Spleen (tissue), 11 donors: ENCODE measurements at regions not wholly inside any gene's neighbourhood (a gene's known extent, or its start where the extent isn't known, plus 50 kb on each side); places are given as distances from the start of the nearest gene placed in this dataset.

ENCODE experiments used
- DNase-seq: peaks from one replicate; pipeline ENCODE4 v3.0.0-alpha.2; 2020
- H3K27ac ChIP-seq, 8 donors: fragments of 200-600 bp; sonication (generic) in 7 of 8; 1 replicate in 4 of 8; 2 replicates in 4 of 8; pipeline versions ENCODE4 v1.5.0 to v1.8.0; 2016 to 2021; ENCODE audit warnings: inconsistent platforms in 4 of 8, mild to moderate bottlenecking in 4 of 8, moderate library complexity in 1 of 8
- H3K27me3 ChIP-seq, 7 donors: fragments of 200-600 bp; sonication (generic) in 6 of 7; replicated peaks in 1 of 7; 1 replicate in 4 of 7; 2 replicates in 3 of 7; pipeline versions ENCODE4 v1.5.0 to v1.8.0; 2016 to 2021; ENCODE audit warnings: inconsistent platforms in 3 of 7, mild to moderate bottlenecking in 1 of 7
- H3K36me3 ChIP-seq, 6 donors: fragments of 200-600 bp; sonication (generic) in 5 of 6; 1 replicate in 4 of 6; 2 replicates in 2 of 6; pipeline versions ENCODE4 v1.5.0 to v1.8.0; 2016 to 2021; ENCODE audit warnings: inconsistent platforms in 2 of 6
- H3K4me1 ChIP-seq, 6 donors: fragments of 200-600 bp; sonication (generic) in 5 of 6; 1 replicate in 3 of 6; 2 replicates in 3 of 6; pipeline versions ENCODE4 v1.5.0 to v1.8.0; 2016 to 2021; ENCODE audit warnings: inconsistent platforms in 3 of 6
- H3K4me3 ChIP-seq, 8 donors: fragments of 200-600 bp; sonication (generic) in 7 of 8; 1 replicate in 4 of 8; 2 replicates in 4 of 8; pipeline versions ENCODE4 v1.5.0 to v1.8.0; 2016 to 2021; ENCODE audit warnings: inconsistent platforms in 4 of 8, mild to moderate bottlenecking in 4 of 8, moderate library complexity in 2 of 8
- H3K9me3 ChIP-seq, 8 donors: fragments of 200-600 bp; sonication (generic) in 7 of 8; 1 replicate in 4 of 8; 2 replicates in 4 of 8; pipeline versions ENCODE4 v1.5.0 to v1.8.0; 2016 to 2021; ENCODE audit warnings: inconsistent platforms in 4 of 8
- POLR2A ChIP-seq, 3 donors: fragments of 450-650 bp; IDR thresholded peaks; one replicate each; pipeline ENCODE4 v1.5.1; 2017; ENCODE audit warnings: antibody characterized with exemption in 3 of 3, mild to moderate bottlenecking in 1 of 3
- POLR2AphosphoS5 ChIP-seq, 3 donors: sonication (generic); formaldehyde crosslinking; IDR thresholded peaks; one replicate each; pipeline ENCODE4 v1.5.1; 2017; ENCODE audit warnings: antibody characterized with exemption in 3 of 3
- WGBS, 5 donors: extraction: QIAGEN DNeasy Blood & Tissue Kit in 3 of 5; methylation state at CpG; one replicate each; pipeline versions ENCODE4 v1.1.5 to v1.1.7; 2013 to 2018; 5-methylcytosine and 5-hydroxymethylcytosine counted together
- intact Hi-C: fragments of 100-400 bp; cut with DNase I; formaldehyde crosslinking; loops from one replicate; pipeline ENCODE4 v1.15.0; 2023; ENCODE audit warnings: low total_unique reads
- TF ChIP-seq, protein P1 (sequence below), 11 experiments: fragments of 200-600 bp in 7 of 11; fragments of 450-650 bp in 4 of 11; sonication (generic) in 4 of 11; IDR thresholded peaks in 8 of 11; conservative IDR thresholded peaks in 3 of 11; 1 replicate in 7 of 11; 2 replicates in 4 of 11; pipeline versions ENCODE4 v1.4.0 to v1.8.0; 2016 to 2021; ENCODE audit warnings: antibody characterized with exemption in 11 of 11, inconsistent platforms in 4 of 11, mild to moderate bottlenecking in 1 of 11
- donor health status: healthy with polysubstance abuse.
- donor health status: DM: no; HTN: no; CAD: no; lungs with moderate emphysema.
- donor health status: DM: no; HTN: no; CAD: no.
- donor health status: Bipolar disorder and iron deficiency.
- donor health status: healthy.
- donor health status: DM: no; HTN: no; CAD: no.
- donor health status: DM: yes; HTN: yes; CAD: no.

DNA sequence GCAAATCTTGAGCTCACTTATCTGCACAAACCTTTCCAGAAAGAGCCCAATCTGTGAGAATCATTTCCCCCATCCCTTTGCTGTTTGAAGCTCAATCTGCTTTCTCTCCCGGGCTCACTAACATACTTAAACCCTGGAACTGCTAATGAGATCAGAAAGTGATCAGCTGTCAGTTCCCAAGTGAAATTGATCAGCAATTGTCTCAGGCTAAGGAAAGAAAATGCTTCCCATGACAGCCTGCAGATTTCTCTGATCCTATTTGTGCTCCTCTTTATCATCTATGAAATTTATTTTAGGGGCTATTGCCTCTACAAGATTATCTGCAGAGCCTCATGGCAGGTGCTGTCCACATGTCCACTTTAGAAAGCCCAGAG, 239.0 kb upstream of the CXCR4 start:
- Histone ChIP-seq H3K36me3 (no peaks in the 10 kb centered on the region), H3K27ac (no peak overlapping the region), H3K4me1 (no peaks in the 10 kb centered on the region), H3K4me3 (no peak overlapping the region), H3K9me3 (no peaks in the 10 kb centered on the region), H3K27me3 (no peaks in the 10 kb centered on the region)
- no peak for DNase-seq
- intact Hi-C loops = no loop called here
- 64 to 92% (median 85%) methylated on average over 1 of the region's 1 CpG for WGBS, 5 donors
- TF ChIP-seq, protein P1, sequence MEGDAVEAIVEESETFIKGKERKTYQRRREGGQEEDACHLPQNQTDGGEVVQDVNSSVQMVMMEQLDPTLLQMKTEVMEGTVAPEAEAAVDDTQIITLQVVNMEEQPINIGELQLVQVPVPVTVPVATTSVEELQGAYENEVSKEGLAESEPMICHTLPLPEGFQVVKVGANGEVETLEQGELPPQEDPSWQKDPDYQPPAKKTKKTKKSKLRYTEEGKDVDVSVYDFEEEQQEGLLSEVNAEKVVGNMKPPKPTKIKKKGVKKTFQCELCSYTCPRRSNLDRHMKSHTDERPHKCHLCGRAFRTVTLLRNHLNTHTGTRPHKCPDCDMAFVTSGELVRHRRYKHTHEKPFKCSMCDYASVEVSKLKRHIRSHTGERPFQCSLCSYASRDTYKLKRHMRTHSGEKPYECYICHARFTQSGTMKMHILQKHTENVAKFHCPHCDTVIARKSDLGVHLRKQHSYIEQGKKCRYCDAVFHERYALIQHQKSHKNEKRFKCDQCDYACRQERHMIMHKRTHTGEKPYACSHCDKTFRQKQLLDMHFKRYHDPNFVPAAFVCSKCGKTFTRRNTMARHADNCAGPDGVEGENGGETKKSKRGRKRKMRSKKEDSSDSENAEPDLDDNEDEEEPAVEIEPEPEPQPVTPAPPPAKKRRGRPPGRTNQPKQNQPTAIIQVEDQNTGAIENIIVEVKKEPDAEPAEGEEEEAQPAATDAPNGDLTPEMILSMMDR (IDR thresholded peaks at IDR 0.05 in 8 of 11, conservative IDR thresholded peaks at IDR 0.05 in 3 of 11) = no peak
- TF ChIP-seq POLR2AphosphoS5 (IDR thresholded peaks at IDR 0.05) (no peak), POLR2A (IDR thresholded peaks at IDR 0.05) (no peak)

DNA sequence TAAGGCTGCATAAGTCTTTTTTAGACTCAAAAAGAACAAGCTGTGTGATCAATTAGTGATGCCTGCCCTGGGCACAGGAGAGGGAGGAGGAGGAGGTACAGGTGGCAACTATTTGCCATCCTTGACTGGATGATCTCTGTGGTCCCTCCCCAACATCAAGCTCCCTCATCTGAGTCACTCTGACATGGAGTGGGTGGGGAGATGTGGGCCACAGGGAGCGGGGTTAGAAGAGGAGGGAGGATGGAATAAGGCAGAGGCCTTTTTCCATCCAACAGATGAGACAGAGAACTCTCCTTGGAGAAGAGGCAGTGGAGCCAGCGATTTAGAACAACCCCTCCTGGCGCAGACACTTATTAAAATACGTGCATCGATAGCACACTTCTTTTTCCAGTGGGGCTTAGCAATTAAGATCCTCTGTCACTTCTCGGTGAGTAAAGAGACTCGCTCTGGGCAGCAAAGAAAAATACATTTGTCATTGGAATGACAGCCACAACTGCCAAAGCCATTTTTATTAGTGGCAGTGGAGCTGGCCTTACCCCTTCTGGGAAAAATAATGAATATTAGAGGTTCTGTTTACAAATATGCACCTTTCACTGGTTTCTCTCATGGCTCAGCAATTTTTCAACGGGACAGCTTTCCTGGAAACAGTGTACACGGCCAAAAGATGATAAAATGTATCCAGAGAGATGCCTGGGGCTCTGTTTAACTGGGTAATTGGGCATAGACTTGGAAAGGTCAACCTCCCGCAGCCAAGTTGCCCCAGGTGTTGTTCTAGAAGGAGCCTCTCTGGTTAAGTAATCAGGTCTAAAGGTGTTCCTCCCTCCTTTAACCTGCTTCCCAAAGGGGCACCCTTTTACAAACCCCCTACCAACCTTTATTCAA, 238.4 kb upstream of the CXCR4 start:
- no peak overlapping the region for H3K27ac ChIP-seq
- no peak overlapping the region for H3K4me3 ChIP-seq
- no peaks in the 10 kb centered on the region for H3K36me3 ChIP-seq
- H3K9me3 ChIP-seq = no peaks in the 10 kb centered on the region
- no peaks in the 10 kb centered on the region for H3K27me3 ChIP-seq
- WGBS, 5 donors = 81 to 87% (median 86%) methylated on average over 10 of the region's 10 CpGs
- intact Hi-C loops = no loop called here
- H3K4me1 ChIP-seq = no peaks in the 10 kb centered on the region
- no peak for DNase-seq
- TF ChIP-seq POLR2A (IDR thresholded peaks at IDR 0.05) = no peak
- no peak for TF ChIP-seq POLR2AphosphoS5 (IDR thresholded peaks at IDR 0.05)
- TF ChIP-seq, protein P1 (IDR thresholded peaks at IDR 0.05 in 8 of 11, conservative IDR thresholded peaks at IDR 0.05 in 3 of 11) = no peak

DNA sequence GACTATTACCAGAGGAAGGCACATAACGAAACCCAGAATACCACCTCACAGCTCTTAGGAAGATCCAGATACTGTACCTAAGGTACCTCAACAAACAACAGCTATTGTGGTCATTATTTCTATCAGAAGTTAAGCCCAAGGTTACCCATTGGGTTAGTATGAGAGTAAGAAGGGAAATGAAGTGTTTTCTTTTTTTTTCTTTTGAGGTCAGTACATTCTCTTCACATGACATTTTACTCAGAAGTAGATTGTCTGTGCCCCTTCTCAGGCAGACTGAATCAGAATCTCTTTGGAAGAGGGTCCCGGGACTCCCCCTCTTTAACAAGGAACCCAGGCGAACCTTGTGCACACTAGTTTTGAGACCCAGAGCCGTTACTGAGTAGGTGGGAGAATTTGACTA, 233.7 kb upstream of the CXCR4 start:
- Histone ChIP-seq H3K36me3 (no peaks in the 10 kb centered on the region), H3K4me1 (no peaks in the 10 kb centered on the region), H3K4me3 (no peak overlapping the region), H3K27me3 (no peaks in the 10 kb centered on the region), H3K27ac (no peak overlapping the region), H3K9me3 (peaks cover 0 to 13% (median 7%) of the 10 kb centered on the region in 8 donors)
- no peak for DNase-seq
- intact Hi-C loops = no loop called here
- WGBS, 5 donors = 86 to 89% (median 89%) methylated on average over 4 of the region's 4 CpGs
- TF ChIP-seq, protein P1 (IDR thresholded peaks at IDR 0.05 in 8 of 11, conservative IDR thresholded peaks at IDR 0.05 in 3 of 11) = no peak
- TF ChIP-seq POLR2A (IDR thresholded peaks at IDR 0.05) (no peak), POLR2AphosphoS5 (IDR thresholded peaks at IDR 0.05) (no peak)

DNA sequence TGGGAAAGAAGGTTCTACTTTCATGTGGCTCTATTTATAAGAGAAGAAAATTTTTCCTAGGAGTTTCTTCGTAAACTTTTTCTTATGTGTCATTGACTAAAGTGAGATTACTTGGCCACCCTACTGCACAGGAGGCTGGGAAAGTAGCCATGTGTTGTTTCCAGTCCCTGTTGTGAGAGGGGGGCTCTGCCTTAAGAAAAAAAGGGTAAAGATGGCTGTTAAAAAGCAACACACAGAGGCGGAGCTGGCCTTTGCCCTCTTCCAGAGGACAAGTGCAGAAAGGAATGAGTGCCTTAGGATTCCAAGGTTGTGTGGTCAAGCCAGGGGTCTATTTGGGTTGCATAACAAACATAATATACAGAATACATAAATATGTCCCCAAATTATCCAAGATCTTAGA, 230.0 kb upstream of the CXCR4 start:
- H3K36me3 ChIP-seq = no peaks in the 10 kb centered on the region
- 46 to 95% (median 84%) methylated on average over 2 of the region's 2 CpGs for WGBS, 5 donors
- H3K4me3 ChIP-seq = no peak overlapping the region
- no peaks in the 10 kb centered on the region for H3K27me3 ChIP-seq
- H3K4me1 ChIP-seq = no peaks in the 10 kb centered on the region
- H3K27ac ChIP-seq = no peak overlapping the region
- intact Hi-C loops = no loop called here
- DNase-seq = no peak
- peaks cover 0 to 13% (median 7%) of the 10 kb centered on the region in 8 donors for H3K9me3 ChIP-seq
- no peak for TF ChIP-seq POLR2AphosphoS5 (IDR thresholded peaks at IDR 0.05)
